PC-9 (cell line): ENCODE measurements at regions not wholly inside any gene's neighbourhood (a gene's known extent, or its start where the extent isn't known, plus 50 kb on each side); places are given as distances from the start of the nearest gene placed in this dataset.

Experiments used
- EZH2 ChIP-seq: fragments of 200-600 bp; sonication (generic); IDR thresholded peaks from 2 replicates; pipeline ENCODE4 v1.8.0; 2017; ENCODE audit warnings: antibody characterized with exemption, low read depth
- TF ChIP-seq, protein P1 (sequence below): fragments of 200-600 bp; sonication (generic); conservative IDR thresholded peaks from 2 replicates; pipeline ENCODE4 v1.6.1; 2017; ENCODE audit warnings: mixed run types, antibody characterized with exemption, mild to moderate bottlenecking, moderate library complexity

- TF ChIP-seq, protein P1, sequence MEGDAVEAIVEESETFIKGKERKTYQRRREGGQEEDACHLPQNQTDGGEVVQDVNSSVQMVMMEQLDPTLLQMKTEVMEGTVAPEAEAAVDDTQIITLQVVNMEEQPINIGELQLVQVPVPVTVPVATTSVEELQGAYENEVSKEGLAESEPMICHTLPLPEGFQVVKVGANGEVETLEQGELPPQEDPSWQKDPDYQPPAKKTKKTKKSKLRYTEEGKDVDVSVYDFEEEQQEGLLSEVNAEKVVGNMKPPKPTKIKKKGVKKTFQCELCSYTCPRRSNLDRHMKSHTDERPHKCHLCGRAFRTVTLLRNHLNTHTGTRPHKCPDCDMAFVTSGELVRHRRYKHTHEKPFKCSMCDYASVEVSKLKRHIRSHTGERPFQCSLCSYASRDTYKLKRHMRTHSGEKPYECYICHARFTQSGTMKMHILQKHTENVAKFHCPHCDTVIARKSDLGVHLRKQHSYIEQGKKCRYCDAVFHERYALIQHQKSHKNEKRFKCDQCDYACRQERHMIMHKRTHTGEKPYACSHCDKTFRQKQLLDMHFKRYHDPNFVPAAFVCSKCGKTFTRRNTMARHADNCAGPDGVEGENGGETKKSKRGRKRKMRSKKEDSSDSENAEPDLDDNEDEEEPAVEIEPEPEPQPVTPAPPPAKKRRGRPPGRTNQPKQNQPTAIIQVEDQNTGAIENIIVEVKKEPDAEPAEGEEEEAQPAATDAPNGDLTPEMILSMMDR: no peak
- no peak for TF ChIP-seq EZH2
Observed at GRCh38 chr6:112571488-112572270, 224.5 kb downstream of the RFPL4B start.
